ELR (cell line): ENCODE measurements at regions not wholly inside any gene's neighbourhood (a gene's known extent, or its start where the extent isn't known, plus 50 kb on each side); places are given as distances from the start of the nearest gene placed in this dataset.

ENCODE experiments used
- DNase-seq: peaks from one replicate; pipeline ENCODE4 v3.0.0-alpha.2; 2015; ENCODE audit warnings: low read depth

GRCh38 chr7:131109759-131110296 lies 217.8 kb upstream of the MKLN1 start:
- peak; percentile 90 for DNase-seq

- peak; percentile 63 for DNase-seq
Measured at GRCh38 chr7:131110297-131111080, 217.2 kb upstream of the MKLN1 start.

DNA sequence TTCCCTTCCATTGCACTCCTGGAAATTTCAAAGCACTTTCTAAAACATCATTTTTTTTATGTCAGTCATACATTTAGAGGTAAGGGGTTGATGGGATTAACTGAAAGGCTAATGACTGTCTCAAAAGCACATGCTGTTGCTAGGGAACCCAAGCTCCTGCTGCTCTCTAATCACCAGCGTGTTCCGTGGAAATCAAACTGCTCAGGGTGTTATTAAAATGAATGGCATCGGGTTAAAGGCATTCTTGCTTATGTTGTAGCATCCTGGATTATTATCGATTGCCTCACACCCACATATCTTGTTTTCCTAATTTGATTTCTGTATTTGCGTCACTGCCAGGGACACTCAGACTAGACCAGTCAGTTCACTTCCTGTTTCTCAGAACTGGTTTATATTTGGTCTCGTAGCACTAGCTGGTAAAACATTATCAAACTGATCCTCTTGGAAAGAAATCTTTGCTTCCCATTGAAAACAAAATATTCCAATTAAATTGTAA lies 216.5 kb upstream of the MKLN1 start:
- DNase-seq = peak; percentile 84

GRCh38 chr7:131111792-131112191 lies 215.9 kb upstream of the MKLN1 start:
- no peak for DNase-seq

DNA sequence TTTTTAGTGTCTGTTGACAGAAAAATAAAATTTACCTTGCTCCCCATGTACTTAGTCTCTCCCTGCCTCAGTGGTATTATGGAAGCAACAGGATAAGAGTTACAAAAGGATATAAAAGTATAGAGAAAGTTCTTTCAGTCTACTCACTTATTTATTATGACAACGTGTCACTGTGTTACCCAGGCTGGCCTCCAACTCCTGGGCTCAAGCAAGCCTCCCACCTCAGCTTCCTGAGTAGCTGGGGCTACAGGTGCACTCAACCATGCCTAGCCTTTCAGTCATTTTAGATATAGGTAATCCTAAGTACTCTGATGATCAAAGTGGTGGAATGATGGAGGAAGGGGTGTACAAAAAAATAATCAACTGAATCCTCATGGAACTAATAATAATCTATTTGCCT lies 215.2 kb upstream of the MKLN1 start:
- DNase-seq = no peak

DNA sequence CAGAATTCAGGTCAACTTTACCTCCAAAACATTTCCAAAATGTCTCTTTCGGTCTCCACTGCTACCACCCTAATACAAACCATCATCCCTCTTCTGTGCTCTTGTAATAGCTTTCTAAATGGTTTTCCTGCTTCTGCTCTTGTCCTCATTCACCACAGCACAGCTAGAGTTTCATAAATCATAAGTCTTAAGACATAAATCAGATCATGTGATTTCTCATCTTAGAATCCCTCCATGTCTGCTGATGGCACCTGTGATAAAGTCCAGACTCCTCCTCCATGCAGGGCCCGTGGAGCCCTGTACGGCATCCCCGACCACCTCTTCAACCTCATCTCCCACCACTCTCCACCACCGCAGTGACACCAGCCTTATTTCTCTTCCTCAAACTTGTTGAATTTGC lies 212.3 kb upstream of the MKLN1 start:
- no peak for DNase-seq

GRCh38 chr7:131117439-131117838 lies 210.2 kb upstream of the MKLN1 start:
- no peak for DNase-seq

DNA sequence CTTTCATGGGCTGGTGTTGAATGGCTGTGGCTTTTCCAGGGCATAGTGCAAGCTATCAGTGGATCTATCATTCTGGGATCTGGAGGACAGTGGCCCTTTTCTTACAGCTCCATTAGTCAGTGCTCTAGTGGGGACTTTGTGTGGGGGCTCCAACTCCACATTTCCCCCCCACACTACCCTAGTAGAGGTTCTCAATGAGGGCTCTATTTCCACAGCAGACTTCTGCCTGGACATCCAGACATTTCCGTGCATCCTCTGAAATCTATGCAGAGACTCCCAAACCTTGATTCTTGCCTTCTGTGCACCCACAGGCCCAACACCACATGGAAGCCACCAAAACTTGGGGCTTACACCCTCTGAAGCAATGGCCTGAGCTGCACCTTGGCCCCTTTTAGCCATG lies 208.3 kb upstream of the MKLN1 start:
- DNase-seq = no peak

GRCh38 chr7:131122394-131122793 lies 205.3 kb upstream of the MKLN1 start:
- DNase-seq = no peak

GRCh38 chr7:131124001-131124629 lies 203.6 kb upstream of the MKLN1 start:
- no peak for DNase-seq

DNA sequence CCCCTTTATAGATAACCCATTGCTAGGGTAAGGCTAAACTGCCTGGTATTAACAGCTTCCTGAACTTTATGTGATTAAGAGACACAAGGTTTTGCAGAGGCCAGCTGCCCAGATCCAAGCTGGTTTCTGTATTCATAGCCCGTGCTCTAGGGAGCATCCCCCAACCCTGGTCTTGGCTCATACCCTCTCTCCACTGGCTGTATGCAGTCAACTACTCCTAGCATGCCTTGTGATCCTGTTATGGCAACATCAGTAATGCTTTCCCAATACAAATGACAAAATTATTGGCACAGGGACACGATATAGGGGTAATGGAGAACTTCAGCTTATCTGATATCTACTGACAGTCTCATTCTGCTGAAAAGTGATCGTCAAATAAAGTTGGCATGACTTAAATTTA lies 202.8 kb upstream of the MKLN1 start:
- no peak for DNase-seq

DNA sequence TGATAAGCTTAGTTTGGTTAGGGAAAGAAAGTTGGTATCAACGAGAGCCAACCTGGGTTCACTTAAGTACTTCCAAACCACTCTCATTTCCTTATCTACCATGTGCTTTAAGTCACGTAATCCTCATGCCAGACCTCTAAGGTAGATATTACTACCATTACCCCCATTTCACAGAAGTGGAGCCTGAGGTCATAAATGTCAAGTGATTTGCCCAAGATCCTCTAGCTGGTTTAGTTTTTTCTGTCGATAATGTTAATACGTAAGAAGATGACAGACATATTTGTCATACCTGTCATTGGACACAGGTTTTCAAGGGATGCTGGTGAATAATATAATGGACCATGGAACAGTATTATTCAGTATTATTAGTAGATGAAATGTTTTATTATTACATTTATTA lies 197.4 kb upstream of the MKLN1 start:
- no peak for DNase-seq

GRCh38 chr7:131131012-131131745 lies 196.5 kb upstream of the MKLN1 start:
- DNase-seq = no peak

DNA sequence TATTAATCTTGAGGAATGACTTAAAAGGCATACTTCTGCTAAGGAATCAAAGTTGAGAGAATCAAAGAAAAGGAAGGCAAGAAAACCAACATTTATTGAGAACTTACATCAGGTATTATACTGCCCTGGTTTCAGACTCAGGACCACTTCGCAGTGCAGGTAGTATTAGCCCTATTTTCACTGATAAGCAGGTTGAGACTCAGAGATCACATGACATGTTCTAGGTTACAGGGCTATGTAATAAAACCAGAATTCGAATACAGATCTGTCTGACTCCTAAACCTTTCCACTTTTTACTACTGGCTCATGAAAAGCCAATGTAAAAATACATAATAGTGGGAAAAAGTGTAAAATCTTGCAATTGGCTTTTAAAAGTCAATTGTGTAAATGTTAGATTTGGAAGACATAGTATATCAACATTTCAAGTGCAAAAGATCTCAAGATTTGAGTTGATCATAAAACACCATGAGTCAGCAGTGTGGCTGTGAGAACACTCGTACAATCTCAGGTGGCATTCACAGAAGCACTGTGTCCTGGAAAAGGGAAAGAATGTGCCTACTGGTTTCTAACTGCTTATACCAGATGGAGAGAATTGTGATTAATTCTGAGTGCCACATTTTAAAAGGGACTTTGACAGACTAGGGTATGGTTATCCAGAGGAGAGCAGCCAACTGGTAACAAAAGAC lies 195.8 kb upstream of the MKLN1 start:
- DNase-seq = peak; percentile 9

DNA sequence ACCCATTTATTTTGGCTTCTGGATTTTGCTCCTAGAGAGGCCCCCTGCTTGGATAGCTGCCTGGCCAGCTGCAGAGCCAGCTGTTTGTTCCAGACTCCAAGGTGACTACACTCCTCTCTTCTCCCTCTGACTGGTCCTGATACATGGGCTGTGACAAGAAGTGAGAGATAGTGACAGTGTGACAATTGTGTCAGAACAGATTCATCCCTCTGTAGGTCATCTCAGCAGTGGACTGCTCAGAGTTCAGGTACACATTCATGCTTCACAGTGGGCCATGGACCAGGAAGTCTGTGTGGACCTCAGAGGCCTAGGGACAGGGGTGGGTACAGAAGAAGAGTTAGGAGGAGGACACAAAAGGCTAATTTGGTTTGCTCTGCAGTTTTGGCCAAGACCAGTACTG lies 188.2 kb upstream of the MKLN1 start:
- no peak for DNase-seq

DNA sequence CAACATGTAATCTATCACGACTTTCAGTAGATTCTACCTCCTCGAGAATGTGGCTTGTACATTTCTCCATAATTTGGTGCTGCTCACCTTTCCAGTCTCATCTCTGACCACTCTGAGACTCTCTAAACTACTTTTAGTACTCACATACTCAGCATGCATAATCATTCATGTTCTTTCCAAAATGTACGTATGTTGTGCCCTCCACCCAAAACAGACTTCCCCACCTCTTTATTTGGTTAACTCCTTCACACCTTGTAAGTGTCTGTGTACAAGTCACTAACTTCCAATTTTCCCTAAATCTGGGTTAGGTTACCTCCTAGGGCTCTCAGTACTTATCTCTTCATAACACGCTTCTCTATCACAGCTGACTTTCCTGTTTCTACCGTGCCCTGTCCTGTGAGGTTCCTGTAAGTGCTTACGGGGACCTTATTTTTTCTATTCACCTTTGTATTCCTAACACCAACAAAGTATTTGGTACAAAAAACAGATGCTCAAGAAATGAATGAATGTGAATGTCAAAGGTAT lies 186.2 kb upstream of the MKLN1 start:
- DNase-seq = no peak

DNA sequence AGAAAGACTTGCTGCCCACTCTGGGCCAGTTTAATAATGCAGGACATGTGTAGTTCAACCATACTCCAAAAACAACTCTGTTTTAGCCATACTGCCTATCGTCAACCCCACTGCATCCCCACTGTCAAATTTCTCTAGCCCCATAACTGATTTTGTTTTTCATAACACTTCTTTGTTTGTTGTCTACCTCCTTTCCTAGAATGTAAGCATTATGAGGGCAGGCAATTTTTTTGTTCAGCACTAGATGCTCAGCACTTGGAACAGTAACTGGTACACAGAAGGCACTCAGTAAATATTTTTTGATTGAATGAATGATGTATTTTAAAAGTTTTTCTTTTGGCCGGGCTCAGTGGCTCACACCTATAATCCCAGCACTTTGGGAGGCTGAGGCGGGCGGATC lies 183.8 kb upstream of the MKLN1 start:
- DNase-seq = no peak

GRCh38 chr7:131145026-131145425 lies 182.7 kb upstream of the MKLN1 start:
- peak; percentile 78 for DNase-seq

DNA sequence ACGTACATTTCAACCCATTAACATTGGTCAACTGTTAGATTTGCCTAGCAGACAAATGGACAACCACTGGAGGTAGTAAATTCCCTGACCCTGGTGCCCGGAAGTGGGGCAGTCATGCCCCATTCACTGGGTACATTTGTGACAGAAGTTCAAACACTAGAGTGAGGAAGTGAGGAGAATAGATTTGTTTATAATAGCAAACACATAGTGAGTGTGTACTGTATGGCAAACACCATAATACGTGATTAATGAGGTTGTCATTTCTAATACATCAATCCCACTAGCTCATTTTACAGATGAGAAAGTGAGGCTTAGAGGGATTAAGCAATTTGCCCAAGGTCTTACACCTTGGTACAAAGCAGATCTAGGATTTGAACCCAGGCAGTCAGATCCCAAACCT lies 181.9 kb upstream of the MKLN1 start:
- no peak for DNase-seq

GRCh38 chr7:131147604-131148003 lies 180.1 kb upstream of the MKLN1 start:
- DNase-seq = no peak

DNA sequence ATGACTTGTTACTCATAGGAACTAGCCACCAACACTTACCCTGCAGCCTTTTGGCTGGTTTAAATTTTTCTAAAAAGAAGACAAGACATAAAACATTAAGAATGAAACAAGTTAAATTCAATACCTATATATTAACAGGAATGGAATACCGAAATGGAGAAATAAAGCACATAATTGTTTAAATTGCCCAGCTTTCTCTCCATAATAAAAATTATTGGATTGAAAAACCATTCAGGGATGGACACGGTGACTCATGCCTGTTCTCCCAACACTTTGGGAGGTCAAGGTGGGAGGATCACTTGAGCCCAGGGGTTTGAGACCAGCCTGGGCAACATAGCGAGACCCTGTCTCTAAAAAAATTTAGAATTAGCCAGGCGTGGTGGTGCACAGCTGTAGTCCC lies 179.4 kb upstream of the MKLN1 start:
- no peak for DNase-seq
